Upper lobe of right lung (tissue), 1 donor: ENCODE measurements at regions not wholly inside any gene's neighbourhood (a gene's known extent, or its start where the extent isn't known, plus 50 kb on each side); places are given as distances from the start of the nearest gene placed in this dataset.

Source experiments
- ATAC-seq: fragments of 200-7000 bp; cut with Tn5 transposase; one replicate; pipeline ENCODE4 v1.9.1; 2020; ENCODE audit warnings: mild to moderate bottlenecking, moderate library complexity
- DNase-seq: peaks from one replicate; pipeline ENCODE4 v3.0.0-alpha.2; 2020
- H3K27ac ChIP-seq: fragments of 200-600 bp; one replicate; pipeline ENCODE4 v1.8.0; 2022
- H3K27me3 ChIP-seq: fragments of 200-600 bp; one replicate; pipeline ENCODE4 v1.8.0; 2022; ENCODE audit warnings: mild to moderate bottlenecking
- H3K36me3 ChIP-seq: fragments of 200-600 bp; one replicate; pipeline ENCODE4 v1.8.0; 2022
- H3K4me1 ChIP-seq: fragments of 200-600 bp; one replicate; pipeline ENCODE4 v1.8.0; 2022
- H3K4me3 ChIP-seq: fragments of 200-600 bp; one replicate; pipeline ENCODE4 v1.8.0; 2022; ENCODE audit warnings: mild to moderate bottlenecking
- H3K9me3 ChIP-seq: fragments of 200-600 bp; one replicate; pipeline ENCODE4 v1.8.0; 2022
- intact Hi-C: fragments of 100-400 bp; cut with DNase I; formaldehyde crosslinking; loops from one replicate; pipeline ENCODE4 v1.11.0; 2022
- TF ChIP-seq, protein P1 (sequence below): fragments of 200-600 bp; IDR thresholded peaks from one replicate; pipeline ENCODE4 v1.8.0; 2022; ENCODE audit warnings: antibody characterized with exemption
- donor health status: DM: no; HTN: yes; CAD: no; lungs with severe emphysema.

DNA sequence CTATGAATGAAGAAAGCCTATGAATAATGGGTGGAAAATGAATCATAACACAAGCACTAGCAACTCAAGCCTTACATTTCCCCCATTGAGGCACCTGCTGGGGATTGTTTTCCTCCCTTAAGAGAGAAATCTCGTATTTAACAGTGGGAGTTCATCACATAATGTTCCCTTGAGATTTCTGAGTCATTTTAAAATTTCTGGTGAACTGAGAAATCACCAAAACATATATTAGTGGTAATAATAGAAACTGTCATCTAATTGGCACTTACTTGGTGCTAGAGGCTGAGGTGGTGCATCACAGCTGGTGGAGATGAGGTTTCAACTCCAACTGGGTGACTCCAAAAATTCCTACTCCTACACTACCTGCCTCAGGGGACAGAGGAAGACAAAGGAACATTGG lies 561.3 kb upstream of the LCORL start:
- Histone ChIP-seq H3K36me3 (no peaks in the 10 kb centered on the region), H3K4me3 (no peak overlapping the region), H3K27me3 (no peaks in the 10 kb centered on the region), H3K27ac (no peak overlapping the region), H3K9me3 (no peaks in the 10 kb centered on the region), H3K4me1 (no peaks in the 10 kb centered on the region)
- intact Hi-C loops: no loop called here
- ATAC-seq (no peak), DNase-seq (no peak)
- TF ChIP-seq, protein P1, sequence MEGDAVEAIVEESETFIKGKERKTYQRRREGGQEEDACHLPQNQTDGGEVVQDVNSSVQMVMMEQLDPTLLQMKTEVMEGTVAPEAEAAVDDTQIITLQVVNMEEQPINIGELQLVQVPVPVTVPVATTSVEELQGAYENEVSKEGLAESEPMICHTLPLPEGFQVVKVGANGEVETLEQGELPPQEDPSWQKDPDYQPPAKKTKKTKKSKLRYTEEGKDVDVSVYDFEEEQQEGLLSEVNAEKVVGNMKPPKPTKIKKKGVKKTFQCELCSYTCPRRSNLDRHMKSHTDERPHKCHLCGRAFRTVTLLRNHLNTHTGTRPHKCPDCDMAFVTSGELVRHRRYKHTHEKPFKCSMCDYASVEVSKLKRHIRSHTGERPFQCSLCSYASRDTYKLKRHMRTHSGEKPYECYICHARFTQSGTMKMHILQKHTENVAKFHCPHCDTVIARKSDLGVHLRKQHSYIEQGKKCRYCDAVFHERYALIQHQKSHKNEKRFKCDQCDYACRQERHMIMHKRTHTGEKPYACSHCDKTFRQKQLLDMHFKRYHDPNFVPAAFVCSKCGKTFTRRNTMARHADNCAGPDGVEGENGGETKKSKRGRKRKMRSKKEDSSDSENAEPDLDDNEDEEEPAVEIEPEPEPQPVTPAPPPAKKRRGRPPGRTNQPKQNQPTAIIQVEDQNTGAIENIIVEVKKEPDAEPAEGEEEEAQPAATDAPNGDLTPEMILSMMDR: no peak

DNA sequence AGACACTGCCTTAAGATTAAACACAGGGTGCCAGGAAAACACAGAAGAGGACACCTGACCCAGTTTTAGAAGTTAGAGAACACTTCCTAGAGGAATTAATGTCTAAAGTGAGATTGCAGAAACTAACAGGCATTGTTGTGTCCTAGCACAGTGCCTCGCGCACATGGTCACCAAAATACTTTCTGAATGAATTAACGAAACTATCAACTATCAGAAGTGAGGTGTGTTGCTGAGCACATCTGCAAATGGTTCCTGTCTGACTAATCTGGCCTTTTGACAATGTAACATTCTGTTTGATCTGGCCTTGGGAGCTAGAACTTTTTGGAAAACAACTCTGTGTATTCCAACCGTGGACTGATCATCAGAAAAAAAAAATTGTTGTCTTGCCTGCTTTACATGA lies 556.8 kb upstream of the LCORL start:
- no peaks in the 10 kb centered on the region for H3K4me1 ChIP-seq
- no peak overlapping the region for H3K27ac ChIP-seq
- H3K27me3 ChIP-seq: no peaks in the 10 kb centered on the region
- no peaks in the 10 kb centered on the region for H3K36me3 ChIP-seq
- DNase-seq (no peak), ATAC-seq (no peak)
- no peak overlapping the region for H3K4me3 ChIP-seq
- no peaks in the 10 kb centered on the region for H3K9me3 ChIP-seq
- TF ChIP-seq, protein P1: no peak
- intact Hi-C loops: no loop called here

DNA sequence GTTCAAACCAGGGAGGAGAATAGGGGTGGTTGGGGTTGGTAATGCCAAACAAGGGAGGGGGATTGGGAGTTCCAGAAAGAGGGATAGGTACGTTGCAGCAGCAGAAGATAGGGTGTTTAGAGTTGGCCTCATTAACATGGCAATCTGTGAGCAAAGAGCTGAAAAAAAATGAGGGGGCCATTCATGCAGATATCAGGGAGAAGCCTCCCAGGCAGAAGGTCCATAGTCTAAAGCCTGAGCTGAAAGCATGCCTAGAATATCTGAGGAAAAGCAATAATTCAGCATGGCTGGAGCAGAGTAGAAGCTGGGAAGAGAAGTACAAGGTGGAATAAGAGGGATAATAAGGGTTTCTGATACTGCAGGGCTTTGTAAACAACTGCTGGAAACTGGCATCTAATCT lies 550.9 kb upstream of the LCORL start:
- Histone ChIP-seq H3K27ac (no peak overlapping the region), H3K4me3 (no peak overlapping the region), H3K36me3 (no peaks in the 10 kb centered on the region), H3K4me1 (no peaks in the 10 kb centered on the region), H3K9me3 (no peaks in the 10 kb centered on the region), H3K27me3 (no peaks in the 10 kb centered on the region)
- intact Hi-C loops: no loop called here
- ATAC-seq (no peak), DNase-seq (no peak)
- TF ChIP-seq, protein P1: no peak

DNA sequence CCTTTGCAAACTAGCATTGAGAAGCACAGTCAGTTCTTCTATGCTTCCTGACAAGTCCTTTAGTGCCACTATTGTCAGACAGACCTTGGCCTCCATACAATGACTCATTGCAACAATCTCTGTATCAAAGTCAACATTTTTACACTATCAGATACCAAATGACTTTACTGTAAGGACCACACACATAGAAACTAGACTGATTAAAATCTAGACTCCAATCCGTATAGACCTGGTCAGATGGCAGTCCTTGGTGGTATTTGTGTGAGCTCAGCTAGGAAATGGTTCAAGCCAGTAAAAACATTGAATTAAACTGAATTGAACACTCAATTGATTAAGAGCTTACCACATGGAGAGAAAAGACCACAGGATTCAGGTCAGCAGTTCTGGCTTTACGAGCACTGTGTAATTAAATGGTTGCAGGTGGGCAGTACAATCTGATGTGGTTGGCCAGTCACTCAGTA lies 549.8 kb upstream of the LCORL start:
- Histone ChIP-seq H3K27ac (no peak overlapping the region), H3K36me3 (no peaks in the 10 kb centered on the region), H3K9me3 (no peaks in the 10 kb centered on the region), H3K27me3 (no peaks in the 10 kb centered on the region), H3K4me1 (no peaks in the 10 kb centered on the region), H3K4me3 (no peak overlapping the region)
- no peak for DNase-seq
- TF ChIP-seq, protein P1: no peak
- intact Hi-C loops: no loop called here
- no peak for ATAC-seq

DNA sequence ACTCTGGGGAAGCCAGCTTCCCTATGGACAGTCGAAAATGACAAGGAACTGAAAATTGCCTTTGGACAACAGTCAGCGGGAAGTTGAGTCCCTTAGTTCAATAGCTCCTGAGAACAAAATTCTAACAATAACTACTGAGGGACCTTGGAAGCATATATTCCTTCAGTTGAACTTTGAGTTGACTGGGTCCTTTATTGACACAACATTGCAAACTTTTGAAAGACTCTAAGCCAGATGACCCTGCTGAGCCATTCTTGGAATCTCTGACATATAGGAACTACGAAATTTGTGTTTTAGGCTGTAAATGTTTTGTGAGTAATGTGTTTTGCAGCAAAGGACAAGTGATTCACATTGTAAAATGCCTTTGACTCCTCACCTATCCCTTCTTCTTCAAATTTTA lies 548.8 kb upstream of the LCORL start:
- TF ChIP-seq, protein P1: no peak
- no peaks in the 10 kb centered on the region for H3K4me1 ChIP-seq
- no peaks in the 10 kb centered on the region for H3K36me3 ChIP-seq
- no peaks in the 10 kb centered on the region for H3K9me3 ChIP-seq
- H3K4me3 ChIP-seq: no peak overlapping the region
- no peak overlapping the region for H3K27ac ChIP-seq
- DNase-seq (no peak), ATAC-seq (no peak)
- intact Hi-C loops: no loop called here
- H3K27me3 ChIP-seq: no peaks in the 10 kb centered on the region

DNA sequence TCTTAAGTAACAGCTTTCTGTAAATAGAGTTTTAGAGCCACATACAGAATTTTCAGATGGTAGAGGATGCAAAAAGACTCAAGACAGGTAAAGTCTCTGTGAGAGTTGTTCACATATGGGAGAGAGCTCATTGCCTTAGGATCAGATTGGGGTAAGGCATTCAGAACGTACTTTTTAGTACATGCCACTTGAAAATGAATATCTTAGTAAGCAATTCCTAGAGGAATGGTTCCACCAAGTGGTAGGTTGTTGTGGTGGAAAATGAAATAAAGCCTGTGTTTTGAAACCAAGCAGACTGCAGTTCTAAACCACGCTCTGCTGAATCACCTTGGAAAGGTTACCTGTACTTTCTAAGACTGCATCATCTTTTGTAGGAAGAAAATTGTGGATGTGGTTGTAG lies 547.0 kb upstream of the LCORL start:
- no peaks in the 10 kb centered on the region for H3K27me3 ChIP-seq
- ATAC-seq (no peak), DNase-seq (no peak)
- H3K36me3 ChIP-seq: no peaks in the 10 kb centered on the region
- TF ChIP-seq, protein P1: no peak
- H3K27ac ChIP-seq: no peak overlapping the region
- H3K4me3 ChIP-seq: no peak overlapping the region
- intact Hi-C loops: no loop called here
- no peaks in the 10 kb centered on the region for H3K9me3 ChIP-seq
- no peaks in the 10 kb centered on the region for H3K4me1 ChIP-seq
